ENCODE measurements at regions not wholly inside any gene's neighbourhood (a gene's known extent, or its start where the extent isn't known, plus 50 kb on each side); places are given as distances from the start of the nearest gene placed in this dataset.

DNA sequence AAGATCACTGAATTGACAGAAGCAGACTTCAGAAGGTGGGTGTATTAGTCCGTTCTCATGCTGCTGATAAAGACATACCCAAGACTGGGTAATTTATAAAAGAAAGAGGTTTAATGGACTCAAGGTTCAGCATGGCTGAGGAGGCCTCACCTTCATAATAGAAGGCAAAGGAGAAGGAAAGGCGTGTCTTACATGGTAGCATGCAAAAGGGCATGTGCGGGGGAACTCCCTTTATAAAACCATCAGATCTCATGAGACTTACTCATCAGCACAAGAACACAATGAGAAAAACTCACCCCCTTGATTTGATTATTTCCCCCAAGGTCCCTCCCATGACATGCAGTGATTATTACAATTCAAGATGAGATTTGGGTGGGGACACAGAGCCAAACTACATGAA, 416.3 kb upstream of the EPHA3 start:
- TF ChIP-seq POLR2A (IDR thresholded peaks at IDR 0.05; ENCODE audit: low read length) = no peak
- no peak for TF ChIP-seq GATA1 (IDR thresholded peaks at IDR 0.05; ENCODE audit: low read depth, low read length)

All from erythroblast (primary cell).